Astrocyte of the cerebellum (primary cell): ENCODE measurements at regions not wholly inside any gene's neighbourhood (a gene's known extent, or its start where the extent isn't known, plus 50 kb on each side); places are given as distances from the start of the nearest gene placed in this dataset.

ENCODE experiments used
- DNase-seq: peaks from one replicate; pipeline ENCODE4 v3.0.0-alpha.2; 2011; ENCODE audit warnings: low read depth
- H3K4me3 ChIP-seq: 2 replicates; pipeline ENCODE4 v1.5.1; 2011; ENCODE audit warnings: mild to moderate bottlenecking, low read depth, low read length, moderate library complexity
- in situ Hi-C: cut with HindIII; loops from 2 replicates; pipeline ENCODE4 v1.10.0; 2017; ENCODE audit warnings: low sequenced_read_pairs
- TF ChIP-seq, protein P1 (sequence below): IDR thresholded peaks from 2 replicates; pipeline ENCODE4 v1.5.1; 2012; ENCODE audit warnings: low read length, low read depth, moderate library complexity, mild to moderate bottlenecking; ENCODE audit errors: missing control alignments

DNA sequence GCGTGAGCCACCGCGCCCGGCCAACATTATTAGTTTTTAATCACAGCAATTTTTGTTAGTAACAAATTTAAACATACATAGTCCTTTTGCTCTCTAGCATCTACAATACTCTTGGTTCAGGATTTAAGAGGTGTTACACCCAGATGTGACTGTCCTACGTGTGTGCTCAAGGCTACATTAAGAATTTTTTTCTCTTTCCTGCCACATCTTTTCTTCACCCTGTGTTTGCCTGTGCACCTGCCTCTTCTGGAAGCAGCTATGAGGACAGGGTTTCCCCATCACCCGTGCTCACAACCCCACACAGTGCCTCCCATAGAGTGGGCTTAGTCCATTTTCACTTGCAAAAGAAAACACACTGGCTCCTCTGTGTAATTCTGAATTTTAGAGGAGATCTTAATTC, 186.7 kb upstream of the KLF6 start:
- H3K4me3 ChIP-seq: no peak overlapping the region
- no peak for DNase-seq
- TF ChIP-seq, protein P1, sequence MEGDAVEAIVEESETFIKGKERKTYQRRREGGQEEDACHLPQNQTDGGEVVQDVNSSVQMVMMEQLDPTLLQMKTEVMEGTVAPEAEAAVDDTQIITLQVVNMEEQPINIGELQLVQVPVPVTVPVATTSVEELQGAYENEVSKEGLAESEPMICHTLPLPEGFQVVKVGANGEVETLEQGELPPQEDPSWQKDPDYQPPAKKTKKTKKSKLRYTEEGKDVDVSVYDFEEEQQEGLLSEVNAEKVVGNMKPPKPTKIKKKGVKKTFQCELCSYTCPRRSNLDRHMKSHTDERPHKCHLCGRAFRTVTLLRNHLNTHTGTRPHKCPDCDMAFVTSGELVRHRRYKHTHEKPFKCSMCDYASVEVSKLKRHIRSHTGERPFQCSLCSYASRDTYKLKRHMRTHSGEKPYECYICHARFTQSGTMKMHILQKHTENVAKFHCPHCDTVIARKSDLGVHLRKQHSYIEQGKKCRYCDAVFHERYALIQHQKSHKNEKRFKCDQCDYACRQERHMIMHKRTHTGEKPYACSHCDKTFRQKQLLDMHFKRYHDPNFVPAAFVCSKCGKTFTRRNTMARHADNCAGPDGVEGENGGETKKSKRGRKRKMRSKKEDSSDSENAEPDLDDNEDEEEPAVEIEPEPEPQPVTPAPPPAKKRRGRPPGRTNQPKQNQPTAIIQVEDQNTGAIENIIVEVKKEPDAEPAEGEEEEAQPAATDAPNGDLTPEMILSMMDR: no peak
- in situ Hi-C loops: no loop called here

DNA sequence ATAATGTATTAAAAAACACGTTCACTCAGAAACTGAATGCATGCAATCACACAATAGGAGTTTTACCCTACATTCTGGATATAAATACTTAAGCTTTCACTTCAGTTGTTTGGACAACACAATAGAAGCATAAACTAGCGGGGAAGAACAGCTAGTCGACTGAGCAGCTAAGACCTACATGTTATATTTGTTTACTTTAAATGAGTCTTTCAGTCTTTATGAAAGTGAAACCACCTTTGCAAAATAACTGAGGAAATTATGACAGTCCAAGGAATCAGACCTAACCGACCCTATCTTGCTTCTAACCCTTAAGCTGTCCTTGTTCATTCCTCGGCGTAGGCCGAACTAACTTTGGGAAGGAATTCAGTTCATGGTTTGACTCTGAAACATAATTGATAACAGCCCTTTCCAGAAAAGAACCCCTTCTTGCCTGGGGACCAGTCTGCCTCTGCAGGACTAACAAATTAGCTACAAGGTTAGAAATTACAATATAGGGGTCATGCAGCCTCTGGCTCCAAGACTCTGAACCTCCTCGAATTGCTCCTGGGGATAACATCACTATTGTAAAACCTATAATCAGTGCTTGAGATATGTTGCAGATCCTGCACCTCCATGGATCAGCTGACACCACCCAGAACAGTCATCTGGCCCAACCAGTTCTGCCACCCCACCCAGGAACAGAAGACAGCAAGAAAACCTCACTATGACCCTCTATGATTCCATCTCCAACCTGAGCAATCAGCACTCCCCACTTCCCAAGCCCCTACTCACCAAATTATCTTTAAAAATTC, 185.1 kb upstream of the KLF6 start:
- TF ChIP-seq, protein P1: no peak
- no peak overlapping the region for H3K4me3 ChIP-seq
- in situ Hi-C loops: no loop called here
- no peak for DNase-seq

DNA sequence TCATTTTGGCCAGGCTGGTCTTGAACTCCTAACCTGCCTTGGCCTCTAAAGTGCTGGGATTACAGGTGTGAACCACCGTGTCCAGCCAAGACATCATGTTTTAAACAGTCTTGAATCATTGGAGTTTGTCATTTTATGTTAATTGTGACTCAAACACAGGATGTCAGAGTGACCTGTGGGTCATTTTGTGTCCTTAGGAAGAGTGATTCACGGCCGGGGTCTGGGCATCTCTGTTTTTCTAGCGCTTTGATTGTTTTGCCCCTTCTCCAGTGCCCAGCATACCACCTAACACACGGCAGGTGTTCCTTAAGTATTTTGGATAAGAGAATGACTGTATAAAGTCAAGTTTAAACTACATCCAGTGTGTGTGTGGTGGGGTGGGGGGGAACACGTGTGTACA, 183.7 kb upstream of the KLF6 start:
- in situ Hi-C loops: no loop called here
- no peak overlapping the region for H3K4me3 ChIP-seq
- DNase-seq: no peak
- TF ChIP-seq, protein P1: no peak

DNA sequence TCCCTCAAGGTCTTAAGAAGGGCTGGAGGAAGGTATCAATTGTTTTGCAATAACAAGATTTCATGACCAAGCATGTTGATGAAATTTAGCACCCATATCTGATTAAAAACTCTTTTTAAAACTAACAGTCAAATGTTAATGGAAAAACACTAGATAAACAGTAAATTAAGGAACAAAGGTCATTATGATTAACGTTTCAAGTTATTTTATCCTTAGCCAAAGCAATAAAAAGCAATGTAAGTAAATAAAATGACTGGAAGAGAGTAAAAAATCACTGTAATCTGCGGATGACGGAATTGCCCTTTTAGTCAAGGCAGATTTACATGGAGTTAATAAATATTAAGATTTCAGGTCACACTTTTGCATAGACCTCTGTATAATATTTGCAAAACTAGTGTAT, 179.5 kb upstream of the KLF6 start:
- DNase-seq: no peak
- no peak overlapping the region for H3K4me3 ChIP-seq
- in situ Hi-C loops: no loop called here
- TF ChIP-seq, protein P1: no peak

DNA sequence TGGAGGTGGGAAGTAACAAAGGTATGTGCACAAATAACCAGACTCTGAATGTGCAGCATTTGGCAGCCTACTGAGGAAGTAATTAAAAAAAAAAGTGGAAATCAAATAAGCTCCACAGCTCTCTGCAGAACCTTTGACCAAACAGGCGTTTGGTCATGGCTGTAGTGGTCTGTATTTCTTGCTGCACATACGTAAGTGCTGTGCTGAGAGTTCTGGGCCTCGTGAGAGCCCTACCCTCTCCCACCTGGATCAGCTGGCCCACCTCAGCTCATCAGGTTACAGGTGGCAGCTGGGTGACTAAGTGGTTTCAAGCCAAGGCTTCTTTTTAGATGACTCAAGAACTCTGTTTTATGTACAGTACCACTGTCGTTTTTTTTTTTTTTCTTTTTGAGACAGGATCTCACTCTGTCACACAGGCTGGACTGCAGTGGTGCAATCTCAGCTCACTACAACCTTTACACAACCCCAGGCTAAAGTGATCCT, 178.2 kb upstream of the KLF6 start:
- no peak overlapping the region for H3K4me3 ChIP-seq
- in situ Hi-C loops: no loop called here
- TF ChIP-seq, protein P1: no peak
- no peak for DNase-seq

DNA sequence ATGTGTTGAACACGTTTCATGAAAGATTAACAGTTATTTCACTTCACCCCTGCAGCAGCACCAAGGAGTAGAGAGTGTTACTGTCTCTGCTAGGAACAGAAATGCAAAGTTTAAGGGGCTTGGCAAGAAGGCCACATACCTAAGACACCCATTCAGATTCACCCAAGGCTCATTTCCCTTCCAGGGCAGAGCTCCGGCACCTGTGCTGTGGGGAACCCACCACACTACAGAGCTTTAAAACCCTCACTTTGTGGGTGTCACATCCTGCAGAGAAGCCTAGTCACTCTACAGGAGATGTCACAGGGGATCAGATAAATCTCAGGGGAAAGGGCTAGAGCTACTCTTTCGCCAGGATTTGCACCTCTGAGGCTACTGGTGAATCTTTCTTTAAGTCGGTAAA, 176.1 kb upstream of the KLF6 start:
- H3K4me3 ChIP-seq: no peak overlapping the region
- in situ Hi-C loops: no loop called here
- DNase-seq: no peak
- TF ChIP-seq, protein P1: no peak
